HEK293T (cell line): ENCODE measurements at regions not wholly inside any gene's neighbourhood (a gene's known extent, or its start where the extent isn't known, plus 50 kb on each side); places are given as distances from the start of the nearest gene placed in this dataset.

Experiments used
- CTCF ChIA-PET: fragments of 350-600 bp; formaldehyde crosslinking; extraction: SDS; loops from one replicate; lab custom pipeline; 2021; ENCODE audit warnings: antibody characterized with exemption, inconsistent platforms; lab: Yijun Ruan, JAX
- POLR2A ChIA-PET: fragments of 350-600 bp; formaldehyde crosslinking; extraction: SDS; loops from one replicate; lab custom pipeline; 2020; ENCODE audit warnings: antibody characterized with exemption, inconsistent platforms; lab: Yijun Ruan, JAX
- DNase-seq: peaks from one replicate; pipeline ENCODE4 v3.0.0; 2012; ENCODE audit warnings: mixed read lengths; ENCODE audit errors: extremely low spot score
- ARNT ChIP-seq: fragments of 450-650 bp; IDR thresholded peaks from 2 replicates; pipeline ENCODE4 v1.6.1; 2017; ENCODE audit warnings: mild to moderate bottlenecking
- BHLHE40 ChIP-seq: fragments of 450-650 bp; IDR thresholded peaks from 2 replicates; pipeline ENCODE4 v1.6.1; 2016; ENCODE audit warnings: mild to moderate bottlenecking, moderate library complexity, borderline replicate concordance
- CTBP1 ChIP-seq: fragments of 450-650 bp; IDR thresholded peaks from 2 replicates; pipeline ENCODE4 v1.6.1; 2016; ENCODE audit warnings: borderline replicate concordance
- ELF4 ChIP-seq: fragments of 450-650 bp; IDR thresholded peaks from 2 replicates; pipeline ENCODE4 v1.6.1; 2017; ENCODE audit warnings: antibody characterized with exemption
- FOXA1 ChIP-seq: fragments of 450-650 bp; IDR thresholded peaks from 2 replicates; pipeline ENCODE4 v1.6.1; 2016; ENCODE audit warnings: mild to moderate bottlenecking
- FOXK2 ChIP-seq: fragments of 450-650 bp; IDR thresholded peaks from 2 replicates; pipeline ENCODE4 v1.6.1; 2016; ENCODE audit warnings: mild to moderate bottlenecking
- FOXM1 ChIP-seq: fragments of 450-650 bp; IDR thresholded peaks from 2 replicates; pipeline ENCODE4 v1.6.1; 2017; ENCODE audit warnings: mild to moderate bottlenecking, borderline replicate concordance
- HDGF ChIP-seq: fragments of 450-650 bp; IDR thresholded peaks from 2 replicates; pipeline ENCODE4 v1.6.1; 2017; ENCODE audit warnings: antibody characterized with exemption, borderline replicate concordance
- L3MBTL2 ChIP-seq: fragments of 450-650 bp; conservative IDR thresholded peaks from 2 replicates; pipeline ENCODE4 v1.6.1; 2016; ENCODE audit warnings: mild to moderate bottlenecking
- LEF1 ChIP-seq: fragments of 450-650 bp; IDR thresholded peaks from 2 replicates; pipeline ENCODE4 v1.6.1; 2017; ENCODE audit warnings: mild to moderate bottlenecking, borderline replicate concordance
- NFRKB ChIP-seq: fragments of 450-650 bp; IDR thresholded peaks from 2 replicates; pipeline ENCODE4 v1.6.1; 2016; ENCODE audit warnings: mild to moderate bottlenecking, moderate library complexity
- SP1 ChIP-seq: fragments of 450-650 bp; IDR thresholded peaks from 2 replicates; pipeline ENCODE4 v1.6.1; 2017
- SUZ12 ChIP-seq: fragments of 450-650 bp; IDR thresholded peaks from 2 replicates; pipeline ENCODE4 v1.6.1; 2016; ENCODE audit warnings: mild to moderate bottlenecking
- TARDBP ChIP-seq: fragments of 450-650 bp; IDR thresholded peaks from 2 replicates; pipeline ENCODE4 v1.6.1; 2016
- ZNF384 ChIP-seq: fragments of 450-650 bp; IDR thresholded peaks from 2 replicates; pipeline ENCODE4 v1.6.1; 2016
- TF ChIP-seq, protein P1 (sequence below): fragments of 450-650 bp; IDR thresholded peaks from 2 replicates; pipeline ENCODE4 v1.6.1; 2016

DNA sequence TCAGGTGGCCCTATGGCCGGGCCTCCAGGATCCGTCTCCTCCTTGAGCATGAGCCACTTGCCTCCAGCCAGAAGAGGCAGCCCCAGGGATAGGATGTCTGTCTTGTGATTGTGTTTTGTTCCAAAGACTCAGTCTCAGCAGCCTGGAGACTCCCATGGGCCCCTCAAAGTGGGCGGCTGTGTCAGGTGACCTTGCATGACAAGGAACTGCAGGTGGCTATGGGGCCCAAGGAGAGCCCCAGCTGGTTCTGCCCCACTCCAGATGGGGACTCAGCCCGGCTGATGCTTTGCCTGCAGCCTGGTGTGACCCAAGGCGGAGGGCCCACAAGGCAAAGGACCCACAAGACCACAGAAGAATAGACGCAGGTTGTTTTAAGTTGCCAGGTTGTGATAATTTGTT lies 284.3 kb upstream of the IRX4 start:
- ChIA-PET CTCF (interaction anchor here (0.8 kb wide), 1 partner anchor 15 kb away, joined by 4 read pairs; no protein-coding TSS in a partner anchor), POLR2A (no interaction called here)
- TF ChIP-seq FOXM1 (no peak), LEF1 (no peak), BHLHE40 (no peak), CTBP1 (no peak), NFRKB (no peak), HDGF (no peak), ELF4 (no peak), FOXA1 (no peak), TARDBP (no peak), L3MBTL2 (no peak)
- TF ChIP-seq, protein P1, sequence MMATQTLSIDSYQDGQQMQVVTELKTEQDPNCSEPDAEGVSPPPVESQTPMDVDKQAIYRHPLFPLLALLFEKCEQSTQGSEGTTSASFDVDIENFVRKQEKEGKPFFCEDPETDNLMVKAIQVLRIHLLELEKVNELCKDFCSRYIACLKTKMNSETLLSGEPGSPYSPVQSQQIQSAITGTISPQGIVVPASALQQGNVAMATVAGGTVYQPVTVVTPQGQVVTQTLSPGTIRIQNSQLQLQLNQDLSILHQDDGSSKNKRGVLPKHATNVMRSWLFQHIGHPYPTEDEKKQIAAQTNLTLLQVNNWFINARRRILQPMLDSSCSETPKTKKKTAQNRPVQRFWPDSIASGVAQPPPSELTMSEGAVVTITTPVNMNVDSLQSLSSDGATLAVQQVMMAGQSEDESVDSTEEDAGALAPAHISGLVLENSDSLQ: no peak
- DNase-seq: no peak

GRCh38 chr5:2166306-2166978 lies 283.7 kb upstream of the IRX4 start:
- TF ChIP-seq TARDBP: no peak
- no peak for TF ChIP-seq FOXA1
- TF ChIP-seq FOXK2: no peak
- no peak for TF ChIP-seq L3MBTL2
- TF ChIP-seq SUZ12: no peak
- no peak for TF ChIP-seq FOXM1
- ChIA-PET POLR2A (no interaction called here), CTCF (interaction anchor here (0.8 kb wide), 1 partner anchor 15 kb away, joined by 4 read pairs; no protein-coding TSS in a partner anchor)
- no peak for DNase-seq

GRCh38 chr5:2165615-2166305 lies 283.0 kb upstream of the IRX4 start:
- no peak for DNase-seq
- ChIA-PET POLR2A (no interaction called here), CTCF (no interaction called here)
- no peak for TF ChIP-seq FOXK2
- no peak for TF ChIP-seq FOXA1
- no peak for TF ChIP-seq SP1
- TF ChIP-seq HDGF: no peak
- TF ChIP-seq BHLHE40: no peak
- TF ChIP-seq, protein P1: no peak
- TF ChIP-seq NFRKB: no peak
- no peak for TF ChIP-seq L3MBTL2
- TF ChIP-seq FOXM1: no peak
- no peak for TF ChIP-seq TARDBP
- no peak for TF ChIP-seq ZNF384
- TF ChIP-seq SUZ12: no peak

DNA sequence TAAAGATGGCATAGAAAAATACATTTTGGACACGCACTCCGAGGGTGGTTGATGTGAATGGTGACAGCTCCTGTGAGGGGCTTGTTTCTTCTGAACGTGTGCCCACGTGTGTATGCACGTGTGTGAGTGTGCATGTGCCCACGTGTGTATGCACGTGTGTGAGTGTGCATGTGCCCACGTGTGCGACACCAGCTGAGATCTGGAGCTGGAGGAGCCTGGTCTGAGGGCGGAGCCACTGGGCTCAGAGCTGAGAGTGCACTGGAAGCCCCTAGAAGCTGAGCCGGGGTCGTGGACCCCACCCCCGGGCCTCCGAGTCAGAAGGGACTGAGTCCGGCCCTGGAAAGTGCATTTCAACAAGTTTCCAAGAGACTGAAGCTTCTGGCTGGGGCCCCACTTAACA lies 282.5 kb upstream of the IRX4 start:
- no peak for DNase-seq
- TF ChIP-seq LEF1 (no peak), ZNF384 (no peak), FOXA1 (no peak), TARDBP (no peak), SUZ12 (no peak), ELF4 (no peak), FOXM1 (no peak)
- TF ChIP-seq, protein P1: no peak
- CTCF ChIA-PET: no interaction called here
- POLR2A ChIA-PET: no interaction called here

DNA sequence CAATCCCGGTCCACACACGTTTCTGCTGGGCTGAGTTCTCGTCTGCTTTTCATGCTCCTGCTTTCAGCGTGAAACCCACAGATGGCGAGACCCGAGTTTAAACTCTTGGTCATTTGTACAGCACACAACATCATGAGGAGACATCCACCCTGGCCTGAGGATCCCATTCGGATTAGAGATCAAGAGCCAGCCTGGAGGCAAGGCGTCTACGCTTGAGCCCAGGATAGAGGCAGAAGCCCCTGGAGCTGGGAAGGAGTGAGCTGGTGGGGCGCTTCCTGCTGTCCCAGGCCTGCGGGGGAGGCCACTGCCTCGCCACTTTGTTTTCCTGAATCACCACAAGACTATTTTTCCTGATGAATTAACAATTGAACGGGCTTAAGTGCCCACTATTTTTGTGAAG lies 281.9 kb upstream of the IRX4 start:
- ChIA-PET CTCF (no interaction called here), POLR2A (no interaction called here)
- no peak for DNase-seq
- TF ChIP-seq ARNT (no peak), FOXM1 (no peak), NFRKB (no peak), CTBP1 (no peak), ZNF384 (no peak), TARDBP (no peak), SP1 (no peak), SUZ12 (no peak), ELF4 (no peak), BHLHE40 (no peak)

- ChIA-PET CTCF (no interaction called here), POLR2A (no interaction called here)
- no peak for TF ChIP-seq HDGF
- no peak for TF ChIP-seq BHLHE40
- TF ChIP-seq ZNF384: no peak
- TF ChIP-seq SUZ12: no peak
- DNase-seq: no peak
Measured at GRCh38 chr5:2163940-2164490, 281.3 kb upstream of the IRX4 start.
